ENCODE measurements at regions not wholly inside any gene's neighbourhood (a gene's known extent, or its start where the extent isn't known, plus 50 kb on each side); places are given as distances from the start of the nearest gene placed in this dataset.

DNA sequence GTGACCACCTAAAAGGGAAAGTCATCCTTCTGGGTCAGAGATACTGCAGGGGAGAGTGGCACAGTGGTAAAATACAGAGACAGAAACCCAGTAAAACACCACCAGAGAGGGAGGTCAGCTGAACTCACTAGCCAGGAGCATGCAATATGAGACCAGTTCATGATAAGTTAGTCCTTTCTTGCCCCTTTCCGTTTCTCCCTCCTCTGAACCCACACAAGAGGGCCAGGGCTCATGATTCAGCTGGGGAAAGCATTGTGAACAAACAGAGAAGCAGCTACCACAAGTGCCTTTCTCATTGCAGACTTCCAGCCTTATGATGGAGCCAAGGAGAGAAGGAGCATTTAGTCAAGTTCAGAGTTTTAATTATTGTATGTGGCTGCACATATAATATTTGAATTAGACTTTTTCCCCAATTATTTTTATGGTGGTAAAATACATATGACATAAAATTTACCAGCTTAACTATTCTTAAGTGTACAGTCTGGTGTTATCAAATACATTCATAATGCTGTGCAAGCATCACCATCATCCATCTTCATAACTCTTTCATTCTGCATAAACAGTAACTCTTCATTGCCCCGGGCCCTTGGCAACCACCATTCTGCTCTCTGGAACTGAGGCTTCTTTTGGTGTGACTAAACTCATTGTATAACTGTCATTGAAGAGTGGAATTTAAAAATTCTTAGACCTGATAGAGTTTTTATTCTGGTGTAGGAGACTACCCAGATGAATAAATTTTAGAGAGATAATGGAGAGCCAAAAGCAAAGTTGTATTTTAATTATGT is 114.6 kb downstream of the DDIT4L start:
- TF ChIP-seq, protein P1, sequence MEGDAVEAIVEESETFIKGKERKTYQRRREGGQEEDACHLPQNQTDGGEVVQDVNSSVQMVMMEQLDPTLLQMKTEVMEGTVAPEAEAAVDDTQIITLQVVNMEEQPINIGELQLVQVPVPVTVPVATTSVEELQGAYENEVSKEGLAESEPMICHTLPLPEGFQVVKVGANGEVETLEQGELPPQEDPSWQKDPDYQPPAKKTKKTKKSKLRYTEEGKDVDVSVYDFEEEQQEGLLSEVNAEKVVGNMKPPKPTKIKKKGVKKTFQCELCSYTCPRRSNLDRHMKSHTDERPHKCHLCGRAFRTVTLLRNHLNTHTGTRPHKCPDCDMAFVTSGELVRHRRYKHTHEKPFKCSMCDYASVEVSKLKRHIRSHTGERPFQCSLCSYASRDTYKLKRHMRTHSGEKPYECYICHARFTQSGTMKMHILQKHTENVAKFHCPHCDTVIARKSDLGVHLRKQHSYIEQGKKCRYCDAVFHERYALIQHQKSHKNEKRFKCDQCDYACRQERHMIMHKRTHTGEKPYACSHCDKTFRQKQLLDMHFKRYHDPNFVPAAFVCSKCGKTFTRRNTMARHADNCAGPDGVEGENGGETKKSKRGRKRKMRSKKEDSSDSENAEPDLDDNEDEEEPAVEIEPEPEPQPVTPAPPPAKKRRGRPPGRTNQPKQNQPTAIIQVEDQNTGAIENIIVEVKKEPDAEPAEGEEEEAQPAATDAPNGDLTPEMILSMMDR (IDR thresholded peaks at IDR 0.05), result no peak
- no peak for TF ChIP-seq POLR2AphosphoS5 (IDR thresholded peaks at IDR 0.05)
